ENCODE measurements at regions not wholly inside any gene's neighbourhood (a gene's known extent, or its start where the extent isn't known, plus 50 kb on each side); places are given as distances from the start of the nearest gene placed in this dataset.
"Not testable (repeated sequence)": the region's sequence is repeated elsewhere in the genome, so short reads cannot be mapped to it uniquely, and the experiment has no call there.

GRCh38 chr2:118430510-118431164 is 342.4 kb downstream of the INSIG2 start:
- Histone ChIP-seq H3K27me3 (ENCODE audit: insufficient read depth, low read length) (no peaks in the 10 kb centered on the region), H3K36me3 (ENCODE audit: insufficient read depth, low read length) (no peaks in the 10 kb centered on the region), H3K4me3 (ENCODE audit: low read depth, low read length) (peak overlapping the region; percentile 55), H3K4me1 (ENCODE audit: control insufficient read depth, insufficient read depth, low read length, unreplicated experiment) (peaks cover 21% of the 10 kb centered on the region), H3K27ac (ENCODE audit: low read depth, low read length) (peak overlapping the region; percentile 87), H2AFZ (ENCODE audit: low read length, unreplicated experiment) (peak overlapping the region; percentile 57), H3K79me2 (ENCODE audit: control insufficient read depth, insufficient read depth, low read length, unreplicated experiment) (no peaks in the 10 kb centered on the region)

- peaks cover 4% of the 10 kb centered on the region for H3K4me1 ChIP-seq (ENCODE audit: control insufficient read depth, insufficient read depth, low read length, unreplicated experiment)
- no peak overlapping the region for H3K4me3 ChIP-seq (ENCODE audit: low read depth, low read length)
Observed at GRCh38 chr2:118425191-118425590, 336.9 kb downstream of the INSIG2 start.

GRCh38 chr2:118423776-118424175 is 335.5 kb downstream of the INSIG2 start:
- no peak overlapping the region for H3K4me3 ChIP-seq (ENCODE audit: low read depth, low read length)
- H3K4me1 ChIP-seq (ENCODE audit: control insufficient read depth, insufficient read depth, low read length, unreplicated experiment) = no peaks in the 10 kb centered on the region
- H3K27ac ChIP-seq (ENCODE audit: low read depth, low read length) = no peak overlapping the region
- H2AFZ ChIP-seq (ENCODE audit: low read length, unreplicated experiment) = no peak overlapping the region
- no peaks in the 10 kb centered on the region for H3K27me3 ChIP-seq (ENCODE audit: insufficient read depth, low read length)
- H3K79me2 ChIP-seq (ENCODE audit: control insufficient read depth, insufficient read depth, low read length, unreplicated experiment) = no peaks in the 10 kb centered on the region
- H3K36me3 ChIP-seq (ENCODE audit: insufficient read depth, low read length) = peaks cover 4% of the 10 kb centered on the region; the same call in 1 of the 2 replicates

More at GRCh38 chr2:118425191-118425590, 336.9 kb downstream of the INSIG2 start:
- H3K27me3 ChIP-seq (ENCODE audit: insufficient read depth, low read length) = no peaks in the 10 kb centered on the region
- no peak overlapping the region for H2AFZ ChIP-seq (ENCODE audit: low read length, unreplicated experiment)
- H3K36me3 ChIP-seq (ENCODE audit: insufficient read depth, low read length) = peaks cover 4% of the 10 kb centered on the region; the same call in 1 of the 2 replicates
- H3K27ac ChIP-seq (ENCODE audit: low read depth, low read length) = no peak overlapping the region
- no peaks in the 10 kb centered on the region for H3K79me2 ChIP-seq (ENCODE audit: control insufficient read depth, insufficient read depth, low read length, unreplicated experiment)

- Histone ChIP-seq H3K36me3 (ENCODE audit: insufficient read depth, low read length) (peaks cover 4% of the 10 kb centered on the region; the same call in 1 of the 2 replicates), H3K27ac (ENCODE audit: low read depth, low read length) (no peak overlapping the region), H3K79me2 (ENCODE audit: control insufficient read depth, insufficient read depth, low read length, unreplicated experiment) (no peaks in the 10 kb centered on the region), H3K27me3 (ENCODE audit: insufficient read depth, low read length) (no peaks in the 10 kb centered on the region), H3K4me3 (ENCODE audit: low read depth, low read length) (no peak overlapping the region), H3K4me1 (ENCODE audit: control insufficient read depth, insufficient read depth, low read length, unreplicated experiment) (peaks cover 12% of the 10 kb centered on the region), H2AFZ (ENCODE audit: low read length, unreplicated experiment) (no peak overlapping the region)
Observed at GRCh38 chr2:118421648-118422047, 333.4 kb downstream of the INSIG2 start.

- Histone ChIP-seq H3K27ac (ENCODE audit: low read depth, low read length) (peak overlapping the region; percentile 41), H2AFZ (ENCODE audit: low read length, unreplicated experiment) (peak overlapping the region; percentile 43), H3K79me2 (ENCODE audit: control insufficient read depth, insufficient read depth, low read length, unreplicated experiment) (no peaks in the 10 kb centered on the region), H3K4me3 (ENCODE audit: low read depth, low read length) (peak overlapping the region; percentile 63), H3K4me1 (ENCODE audit: control insufficient read depth, insufficient read depth, low read length, unreplicated experiment) (peaks cover 12% of the 10 kb centered on the region), H3K36me3 (ENCODE audit: insufficient read depth, low read length) (peaks cover 4% of the 10 kb centered on the region; the same call in 1 of the 2 replicates), H3K27me3 (ENCODE audit: insufficient read depth, low read length) (no peaks in the 10 kb centered on the region)
Observed at GRCh38 chr2:118417406-118418120, 329.3 kb downstream of the INSIG2 start.

GRCh38 chr2:118415186-118415585 is 326.9 kb downstream of the INSIG2 start:
- not testable (repeated sequence) for H3K4me3 ChIP-seq (ENCODE audit: low read depth, low read length); H2AFZ ChIP-seq (ENCODE audit: low read length, unreplicated experiment); H3K36me3 ChIP-seq (ENCODE audit: insufficient read depth, low read length); H3K79me2 ChIP-seq (ENCODE audit: control insufficient read depth, insufficient read depth, low read length, unreplicated experiment); H3K27ac ChIP-seq (ENCODE audit: low read depth, low read length); H3K27me3 ChIP-seq (ENCODE audit: insufficient read depth, low read length)
- H3K4me1 ChIP-seq (ENCODE audit: control insufficient read depth, insufficient read depth, low read length, unreplicated experiment) = peaks cover 12% of the 10 kb centered on the region

- Histone ChIP-seq H3K79me2 (ENCODE audit: control insufficient read depth, insufficient read depth, low read length, unreplicated experiment) (no peaks in the 10 kb centered on the region), H3K27me3 (ENCODE audit: insufficient read depth, low read length) (no peaks in the 10 kb centered on the region), H2AFZ (ENCODE audit: low read length, unreplicated experiment) (no peak overlapping the region), H3K4me1 (ENCODE audit: control insufficient read depth, insufficient read depth, low read length, unreplicated experiment) (peaks cover 7% of the 10 kb centered on the region), H3K36me3 (ENCODE audit: insufficient read depth, low read length) (no peaks in the 10 kb centered on the region), H3K4me3 (ENCODE audit: low read depth, low read length) (no peak overlapping the region), H3K27ac (ENCODE audit: low read depth, low read length) (no peak overlapping the region)
Observed at GRCh38 chr2:118403658-118404451, 315.6 kb downstream of the INSIG2 start.

- Histone ChIP-seq H2AFZ (ENCODE audit: low read length, unreplicated experiment) (peak overlapping the region; percentile 36), H3K27me3 (ENCODE audit: insufficient read depth, low read length) (no peaks in the 10 kb centered on the region), H3K36me3 (ENCODE audit: insufficient read depth, low read length) (no peaks in the 10 kb centered on the region), H3K4me3 (ENCODE audit: low read depth, low read length) (no peak overlapping the region), H3K79me2 (ENCODE audit: control insufficient read depth, insufficient read depth, low read length, unreplicated experiment) (no peaks in the 10 kb centered on the region), H3K4me1 (ENCODE audit: control insufficient read depth, insufficient read depth, low read length, unreplicated experiment) (peaks cover 39% of the 10 kb centered on the region), H3K27ac (ENCODE audit: low read depth, low read length) (peak overlapping the region; percentile 85)
Observed at GRCh38 chr2:118388771-118389170, 300.5 kb downstream of the INSIG2 start.

- H2AFZ ChIP-seq (ENCODE audit: low read length, unreplicated experiment) = no peak overlapping the region
- peaks cover 39% of the 10 kb centered on the region for H3K4me1 ChIP-seq (ENCODE audit: control insufficient read depth, insufficient read depth, low read length, unreplicated experiment)
- no peaks in the 10 kb centered on the region for H3K36me3 ChIP-seq (ENCODE audit: insufficient read depth, low read length)
- H3K27me3 ChIP-seq (ENCODE audit: insufficient read depth, low read length) = no peaks in the 10 kb centered on the region
- no peaks in the 10 kb centered on the region for H3K79me2 ChIP-seq (ENCODE audit: control insufficient read depth, insufficient read depth, low read length, unreplicated experiment)
- no peak overlapping the region for H3K4me3 ChIP-seq (ENCODE audit: low read depth, low read length)
- peak overlapping the region; percentile 85 for H3K27ac ChIP-seq (ENCODE audit: low read depth, low read length)
Observed at GRCh38 chr2:118387509-118387908, 299.2 kb downstream of the INSIG2 start.

- Histone ChIP-seq H3K27ac (ENCODE audit: low read depth, low read length) (peak overlapping the region; percentile 85), H3K4me1 (ENCODE audit: control insufficient read depth, insufficient read depth, low read length, unreplicated experiment) (peaks cover 39% of the 10 kb centered on the region), H3K27me3 (ENCODE audit: insufficient read depth, low read length) (no peaks in the 10 kb centered on the region), H3K36me3 (ENCODE audit: insufficient read depth, low read length) (no peaks in the 10 kb centered on the region), H3K79me2 (ENCODE audit: control insufficient read depth, insufficient read depth, low read length, unreplicated experiment) (no peaks in the 10 kb centered on the region), H3K4me3 (ENCODE audit: low read depth, low read length) (0 out of 2 replicates have a peak overlapping the region, but pooled peaks have one; percentile 1), H2AFZ (ENCODE audit: low read length, unreplicated experiment) (peak overlapping the region; percentile 6)
Observed at GRCh38 chr2:118386641-118387302, 298.5 kb downstream of the INSIG2 start.

All from ACC112 (cell line).